ENCODE measurements at regions not wholly inside any gene's neighbourhood (a gene's known extent, or its start where the extent isn't known, plus 50 kb on each side); places are given as distances from the start of the nearest gene placed in this dataset.

DNA sequence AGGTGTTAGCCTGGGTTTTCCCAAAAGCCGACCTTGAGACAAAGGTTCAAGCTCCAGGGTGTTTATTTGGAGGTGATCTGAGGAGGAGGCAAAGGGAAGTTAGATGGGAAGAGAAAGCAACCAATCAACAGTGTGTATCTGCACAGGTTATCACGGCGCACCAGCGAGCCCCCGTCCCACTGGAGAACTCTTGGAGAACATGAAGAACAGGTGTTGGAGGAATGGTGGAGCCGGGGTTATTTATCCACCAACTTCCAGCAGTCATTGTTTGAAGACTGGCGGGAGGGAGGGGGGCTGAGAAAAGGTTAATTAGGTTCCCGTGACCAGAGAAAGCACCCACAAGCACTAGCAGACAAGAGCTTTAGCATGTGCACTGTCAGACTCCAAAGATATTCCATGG, 282.5 kb upstream of the FOXK1 start:
- Histone ChIP-seq H3K27ac (ENCODE audit: low read depth, low read length) (no peak overlapping the region), H3K36me3 (ENCODE audit: control insufficient read depth, insufficient read depth, low read length) (no peaks in the 10 kb centered on the region), H3K9ac (ENCODE audit: low read length) (no peak overlapping the region), H3K4me1 (ENCODE audit: control insufficient read depth, insufficient read depth, low read length) (no peaks in the 10 kb centered on the region), H3K27me3 (ENCODE audit: control insufficient read depth, insufficient read depth, low read length) (no peaks in the 10 kb centered on the region), H3K4me3 (ENCODE audit: low read length) (no peak overlapping the region)

DNA sequence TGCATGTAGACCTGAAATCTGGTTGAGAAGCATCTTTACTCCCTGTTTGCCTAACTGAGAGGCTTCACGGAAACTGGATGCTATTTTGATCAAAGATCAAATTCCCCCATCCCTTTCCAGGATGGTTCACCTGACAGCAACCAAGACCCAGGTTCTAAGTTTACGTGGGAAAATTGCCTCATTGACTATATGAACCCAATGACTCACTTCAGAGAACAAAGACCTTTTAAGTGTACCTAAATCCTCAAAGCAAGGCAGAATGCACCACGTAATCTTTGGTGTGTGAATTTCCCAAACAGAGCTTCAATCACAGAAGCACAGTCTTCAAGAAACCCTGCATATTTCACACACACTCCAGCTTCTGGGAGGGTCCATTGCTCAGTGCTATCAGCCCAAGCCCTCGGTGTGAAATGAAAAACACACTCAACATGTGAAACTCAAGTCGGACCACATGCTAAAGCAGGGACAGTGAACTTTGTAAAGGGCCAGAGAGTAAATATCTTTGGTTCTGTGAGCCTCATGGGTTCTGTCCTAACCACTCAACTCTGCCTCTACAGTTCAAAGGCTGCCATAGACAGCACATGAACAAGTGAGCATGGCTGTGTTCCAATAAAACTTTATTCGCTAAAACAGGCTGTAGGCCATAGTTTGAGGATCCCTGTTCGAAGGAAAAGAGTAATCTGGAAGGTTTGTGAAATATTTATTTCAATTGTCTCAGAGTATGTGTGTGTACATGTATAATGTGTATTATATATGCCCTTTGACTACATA, 275.6 kb upstream of the FOXK1 start:
- no peak overlapping the region for H3K9ac ChIP-seq (ENCODE audit: low read length)
- H3K27ac ChIP-seq (ENCODE audit: low read depth, low read length): no peak overlapping the region
- no peaks in the 10 kb centered on the region for H3K27me3 ChIP-seq (ENCODE audit: control insufficient read depth, insufficient read depth, low read length)
- no peaks in the 10 kb centered on the region for H3K36me3 ChIP-seq (ENCODE audit: control insufficient read depth, insufficient read depth, low read length)
- no peaks in the 10 kb centered on the region for H3K4me1 ChIP-seq (ENCODE audit: control insufficient read depth, insufficient read depth, low read length)
- no peak overlapping the region for H3K4me3 ChIP-seq (ENCODE audit: low read length)

DNA sequence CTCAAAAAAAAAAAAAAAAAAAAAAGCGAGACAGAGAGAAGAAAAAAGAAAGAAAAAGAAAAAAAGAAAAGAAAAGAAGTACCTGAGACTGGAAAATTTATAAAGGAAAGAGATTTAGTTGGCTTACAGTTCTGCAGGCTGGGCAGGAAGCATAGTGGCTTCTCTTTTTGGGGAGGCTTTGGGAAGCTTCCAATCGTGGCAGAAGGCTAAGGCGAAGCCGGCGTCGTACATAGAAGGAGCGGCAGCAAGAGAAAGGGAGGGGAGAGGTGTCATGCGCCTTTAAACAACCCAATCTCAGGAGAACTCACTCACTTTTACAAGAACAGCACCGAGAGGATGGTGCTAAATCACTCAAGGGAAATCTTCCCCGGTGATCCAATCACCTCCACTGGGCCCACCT, 272.1 kb upstream of the FOXK1 start:
- Histone ChIP-seq H3K27ac (ENCODE audit: low read depth, low read length) (no peak overlapping the region), H3K36me3 (ENCODE audit: control insufficient read depth, insufficient read depth, low read length) (no peaks in the 10 kb centered on the region), H3K4me3 (ENCODE audit: low read length) (no peak overlapping the region), H3K4me1 (ENCODE audit: control insufficient read depth, insufficient read depth, low read length) (no peaks in the 10 kb centered on the region), H3K27me3 (ENCODE audit: control insufficient read depth, insufficient read depth, low read length) (no peaks in the 10 kb centered on the region), H3K9ac (ENCODE audit: low read length) (no peak overlapping the region)

DNA sequence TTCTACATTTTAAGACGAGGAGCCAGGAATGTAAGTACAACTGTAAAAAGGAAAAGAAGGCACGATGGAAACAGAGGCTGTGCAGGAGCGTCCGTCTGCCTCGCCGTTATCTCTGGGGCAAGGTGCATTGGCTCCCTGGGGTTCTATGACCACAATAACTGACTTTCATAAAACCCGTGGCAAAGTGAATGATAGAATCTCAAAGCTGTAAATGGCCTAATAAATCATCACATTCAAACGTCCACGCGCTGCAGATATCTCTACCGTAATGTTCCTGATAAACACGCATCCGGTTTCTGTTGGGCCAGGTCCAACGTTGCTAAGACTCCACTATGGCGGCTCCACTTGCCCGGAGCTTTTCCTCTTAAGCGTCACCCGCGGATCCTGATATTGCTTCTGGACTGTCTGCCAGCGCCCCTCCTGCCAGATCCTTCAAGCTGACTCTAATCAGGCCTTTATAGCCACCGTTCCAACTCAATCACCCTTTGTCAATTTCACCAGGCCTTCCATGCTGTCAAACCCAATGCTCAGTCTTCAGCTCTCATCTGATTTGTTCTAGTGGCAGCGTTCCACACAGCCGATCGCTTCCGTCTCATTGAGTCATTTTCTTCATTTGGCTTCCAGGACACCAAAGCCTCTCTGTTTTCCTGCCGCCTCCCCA, 265.6 kb upstream of the FOXK1 start:
- no peak overlapping the region for H3K4me3 ChIP-seq (ENCODE audit: low read length)
- H3K36me3 ChIP-seq (ENCODE audit: control insufficient read depth, insufficient read depth, low read length): no peaks in the 10 kb centered on the region
- no peaks in the 10 kb centered on the region for H3K27me3 ChIP-seq (ENCODE audit: control insufficient read depth, insufficient read depth, low read length)
- H3K4me1 ChIP-seq (ENCODE audit: control insufficient read depth, insufficient read depth, low read length): no peaks in the 10 kb centered on the region
- H3K9ac ChIP-seq (ENCODE audit: low read length): no peak overlapping the region
- H3K27ac ChIP-seq (ENCODE audit: low read depth, low read length): no peak overlapping the region

DNA sequence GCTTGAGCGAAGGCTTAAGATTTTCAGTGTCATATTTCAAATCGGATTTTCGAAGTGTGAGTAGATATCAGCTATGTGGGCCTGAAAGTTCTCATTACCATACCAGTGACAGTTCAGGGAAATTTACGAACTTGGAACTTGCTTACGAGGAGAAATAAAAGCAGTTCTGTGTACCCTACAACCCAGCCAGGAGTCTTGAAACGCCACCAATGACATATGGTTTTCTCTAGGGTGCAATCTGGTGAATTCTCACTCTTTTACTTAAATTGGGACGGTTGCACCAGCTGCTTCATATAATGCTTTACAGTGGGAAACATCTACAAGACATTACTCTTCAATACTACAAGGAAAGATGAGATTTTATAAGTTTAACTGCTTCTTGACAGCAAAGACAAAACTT, 253.6 kb upstream of the FOXK1 start:
- no peaks in the 10 kb centered on the region for H3K36me3 ChIP-seq (ENCODE audit: control insufficient read depth, insufficient read depth, low read length)
- H3K27ac ChIP-seq (ENCODE audit: low read depth, low read length): no peak overlapping the region
- no peak overlapping the region for H3K9ac ChIP-seq (ENCODE audit: low read length)
- H3K4me1 ChIP-seq (ENCODE audit: control insufficient read depth, insufficient read depth, low read length): no peaks in the 10 kb centered on the region
- no peak overlapping the region for H3K4me3 ChIP-seq (ENCODE audit: low read length)
- H3K27me3 ChIP-seq (ENCODE audit: control insufficient read depth, insufficient read depth, low read length): no peaks in the 10 kb centered on the region

DNA sequence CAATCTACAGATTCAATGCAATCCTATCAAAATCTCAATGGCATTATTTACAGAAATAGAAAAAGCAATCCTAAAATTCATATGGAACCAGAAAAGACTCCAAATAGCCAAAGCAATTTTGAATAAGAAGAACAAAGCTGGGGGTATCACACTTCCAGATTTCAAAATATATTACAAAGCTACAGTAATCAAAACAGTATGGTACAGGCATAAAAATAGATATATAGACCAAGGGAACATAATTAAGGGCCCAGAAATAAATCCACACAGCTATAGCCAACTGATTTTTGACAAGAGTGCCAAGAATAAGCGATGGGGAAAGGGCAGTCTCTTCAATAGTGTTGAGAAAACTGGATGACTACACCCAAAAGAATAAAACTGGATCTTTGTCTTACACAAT, 251.9 kb upstream of the FOXK1 start:
- no peak overlapping the region for H3K27ac ChIP-seq (ENCODE audit: low read depth, low read length)
- H3K9ac ChIP-seq (ENCODE audit: low read length): no peak overlapping the region
- H3K4me1 ChIP-seq (ENCODE audit: control insufficient read depth, insufficient read depth, low read length): no peaks in the 10 kb centered on the region
- H3K27me3 ChIP-seq (ENCODE audit: control insufficient read depth, insufficient read depth, low read length): no peaks in the 10 kb centered on the region
- H3K36me3 ChIP-seq (ENCODE audit: control insufficient read depth, insufficient read depth, low read length): no peaks in the 10 kb centered on the region
- H3K4me3 ChIP-seq (ENCODE audit: low read length): no peak overlapping the region

DNA sequence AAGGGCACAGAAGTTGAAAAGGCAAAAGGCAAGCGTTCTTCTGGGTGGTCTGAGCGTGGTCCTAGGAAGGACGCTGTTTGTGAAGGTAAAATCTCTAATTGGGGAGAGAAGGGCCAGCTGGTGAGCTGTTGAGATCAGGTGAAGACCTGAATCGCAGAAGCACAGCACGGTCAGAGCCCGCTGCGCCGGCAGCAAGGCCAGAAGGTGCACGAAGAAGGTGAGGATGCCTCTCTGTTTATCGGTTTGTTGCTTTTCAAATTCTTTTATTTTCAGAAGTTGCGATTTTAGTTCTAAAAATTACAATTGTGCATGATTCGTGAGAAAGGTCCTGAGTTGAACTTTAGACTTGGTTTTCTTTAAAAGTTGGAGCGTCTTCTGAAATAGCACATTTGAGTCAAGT, 247.8 kb upstream of the FOXK1 start:
- no peak overlapping the region for H3K27ac ChIP-seq (ENCODE audit: low read depth, low read length)
- H3K4me3 ChIP-seq (ENCODE audit: low read length): no peak overlapping the region
- H3K4me1 ChIP-seq (ENCODE audit: control insufficient read depth, insufficient read depth, low read length): no peaks in the 10 kb centered on the region
- H3K27me3 ChIP-seq (ENCODE audit: control insufficient read depth, insufficient read depth, low read length): no peaks in the 10 kb centered on the region
- H3K36me3 ChIP-seq (ENCODE audit: control insufficient read depth, insufficient read depth, low read length): no peaks in the 10 kb centered on the region
- H3K9ac ChIP-seq (ENCODE audit: low read length): no peak overlapping the region

DNA sequence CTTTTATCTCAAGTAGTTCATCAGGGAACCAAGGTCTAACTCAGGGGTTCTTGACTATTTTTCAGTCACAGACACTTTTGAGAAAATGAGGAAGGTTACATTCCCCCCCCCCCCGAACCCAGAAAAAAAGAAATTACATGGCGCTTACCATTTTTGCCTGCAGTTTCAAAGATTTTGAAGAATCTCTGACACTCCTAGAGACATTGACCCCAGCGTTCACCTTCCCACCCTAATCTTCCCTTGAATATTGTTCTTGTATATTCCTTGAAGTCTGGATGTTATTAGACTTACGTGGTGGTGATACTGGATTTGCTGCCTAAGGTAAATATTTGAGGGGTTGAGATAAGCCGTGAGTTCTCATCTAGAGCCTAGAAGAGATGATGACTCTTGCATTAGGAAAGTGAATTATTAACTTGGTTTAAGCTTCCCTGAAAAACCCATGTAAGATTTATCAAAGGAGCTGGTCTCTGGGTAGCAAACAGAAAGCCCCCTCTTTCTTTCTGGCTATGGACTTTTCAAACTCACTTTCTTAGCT, 245.7 kb upstream of the FOXK1 start:
- Histone ChIP-seq H3K9ac (ENCODE audit: low read length) (no peak overlapping the region), H3K27me3 (ENCODE audit: control insufficient read depth, insufficient read depth, low read length) (no peaks in the 10 kb centered on the region), H3K4me3 (ENCODE audit: low read length) (no peak overlapping the region), H3K27ac (ENCODE audit: low read depth, low read length) (no peak overlapping the region), H3K4me1 (ENCODE audit: control insufficient read depth, insufficient read depth, low read length) (no peaks in the 10 kb centered on the region), H3K36me3 (ENCODE audit: control insufficient read depth, insufficient read depth, low read length) (no peaks in the 10 kb centered on the region)

DNA sequence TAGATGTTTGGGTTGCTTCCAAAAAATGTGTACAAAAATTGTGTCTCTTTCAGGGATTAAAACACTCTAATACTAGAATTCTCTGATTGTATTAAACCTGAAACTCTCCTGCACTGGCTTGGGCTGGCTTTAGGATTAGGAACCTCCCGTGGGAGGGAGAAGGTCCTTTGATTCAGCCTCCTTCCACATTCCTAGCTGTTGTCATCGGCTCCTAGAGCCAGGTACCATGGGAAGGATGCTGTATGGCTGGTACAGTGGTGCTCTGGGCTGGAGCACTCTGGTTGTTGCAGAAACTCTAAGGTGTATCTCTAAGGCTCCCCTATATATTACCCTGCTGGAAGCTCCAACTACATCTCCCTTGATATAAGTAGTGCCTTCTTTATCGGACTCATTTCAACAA, 245.2 kb upstream of the FOXK1 start:
- Histone ChIP-seq H3K9ac (ENCODE audit: low read length) (no peak overlapping the region), H3K4me1 (ENCODE audit: control insufficient read depth, insufficient read depth, low read length) (no peaks in the 10 kb centered on the region), H3K36me3 (ENCODE audit: control insufficient read depth, insufficient read depth, low read length) (no peaks in the 10 kb centered on the region), H3K27ac (ENCODE audit: low read depth, low read length) (no peak overlapping the region), H3K27me3 (ENCODE audit: control insufficient read depth, insufficient read depth, low read length) (no peaks in the 10 kb centered on the region), H3K4me3 (ENCODE audit: low read length) (no peak overlapping the region)

DNA sequence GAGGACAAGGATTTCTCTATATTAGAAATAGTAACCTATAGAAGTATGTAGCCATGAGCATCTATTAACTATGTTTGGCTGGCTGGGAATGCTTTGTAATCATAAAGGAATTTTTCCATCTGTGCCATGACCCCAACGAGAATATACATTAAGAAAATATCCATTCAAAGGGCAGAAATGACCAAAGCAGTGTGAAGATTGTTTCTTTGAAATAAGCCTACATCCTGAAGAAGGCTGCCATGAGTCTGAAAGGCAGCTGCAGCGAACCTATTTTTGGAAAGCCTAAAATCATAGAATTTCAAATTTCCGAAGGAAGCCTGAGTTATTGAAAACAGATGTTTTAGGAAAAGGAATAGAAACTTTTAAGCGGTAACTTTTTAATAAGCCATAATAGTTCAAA, 244.2 kb upstream of the FOXK1 start:
- no peak overlapping the region for H3K27ac ChIP-seq (ENCODE audit: low read depth, low read length)
- H3K4me1 ChIP-seq (ENCODE audit: control insufficient read depth, insufficient read depth, low read length): no peaks in the 10 kb centered on the region

DNA sequence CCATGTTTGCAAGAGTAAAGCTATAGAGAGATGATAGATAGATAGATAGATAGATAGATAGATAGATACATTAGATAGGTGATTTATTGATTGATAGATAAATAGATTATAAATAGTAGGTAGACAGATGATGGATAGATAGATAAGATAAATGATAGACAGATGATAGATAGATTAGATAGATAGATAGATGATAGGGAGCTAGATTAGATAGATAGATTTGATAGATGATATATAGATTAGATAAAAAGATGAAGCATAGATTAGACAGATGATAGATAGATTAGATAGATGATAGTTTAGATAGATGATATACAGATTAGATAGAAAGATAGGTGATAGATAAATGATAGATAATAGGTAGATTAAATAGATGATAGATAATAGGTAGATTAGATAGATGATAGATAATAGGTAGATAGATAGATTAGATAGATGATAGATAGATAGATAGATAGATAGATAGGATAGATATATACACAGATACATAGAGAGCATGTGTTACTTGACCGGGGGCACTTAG, 243.3 kb upstream of the FOXK1 start:
- H3K9ac ChIP-seq (ENCODE audit: low read length): no peak overlapping the region

More for the DNA sequence above, 244.2 kb upstream of the FOXK1 start:
- no peaks in the 10 kb centered on the region for H3K27me3 ChIP-seq (ENCODE audit: control insufficient read depth, insufficient read depth, low read length)
- no peak overlapping the region for H3K4me3 ChIP-seq (ENCODE audit: low read length)
- no peak overlapping the region for H3K9ac ChIP-seq (ENCODE audit: low read length)
- no peaks in the 10 kb centered on the region for H3K36me3 ChIP-seq (ENCODE audit: control insufficient read depth, insufficient read depth, low read length)

DNA sequence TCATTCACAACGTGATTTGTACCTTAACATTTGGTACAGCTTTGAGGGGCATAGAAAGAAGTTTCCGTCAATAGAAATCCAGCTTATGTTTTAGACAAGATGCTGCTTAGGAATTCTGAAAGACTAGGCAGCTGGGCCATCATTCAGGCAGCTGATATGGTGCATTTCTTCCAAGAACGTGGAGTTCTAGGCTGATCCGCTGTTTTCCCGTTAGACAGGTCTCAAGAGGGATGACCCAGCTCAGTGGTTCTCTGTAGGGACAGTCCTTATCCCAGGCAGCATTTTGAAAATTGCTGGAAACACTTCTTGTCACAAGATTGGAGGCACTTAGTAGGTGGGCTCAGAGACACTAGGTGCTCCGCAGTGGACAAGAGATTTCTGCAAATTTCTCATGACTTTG, 242.7 kb upstream of the FOXK1 start:
- Histone ChIP-seq H3K4me1 (ENCODE audit: control insufficient read depth, insufficient read depth, low read length) (no peaks in the 10 kb centered on the region), H3K27ac (ENCODE audit: low read depth, low read length) (no peak overlapping the region), H3K4me3 (ENCODE audit: low read length) (no peak overlapping the region), H3K27me3 (ENCODE audit: control insufficient read depth, insufficient read depth, low read length) (no peaks in the 10 kb centered on the region), H3K9ac (ENCODE audit: low read length) (no peak overlapping the region), H3K36me3 (ENCODE audit: control insufficient read depth, insufficient read depth, low read length) (no peaks in the 10 kb centered on the region)

More for the DNA sequence above, 243.3 kb upstream of the FOXK1 start:
- Histone ChIP-seq H3K36me3 (ENCODE audit: control insufficient read depth, insufficient read depth, low read length) (no peaks in the 10 kb centered on the region), H3K4me1 (ENCODE audit: control insufficient read depth, insufficient read depth, low read length) (no peaks in the 10 kb centered on the region), H3K27me3 (ENCODE audit: control insufficient read depth, insufficient read depth, low read length) (no peaks in the 10 kb centered on the region), H3K27ac (ENCODE audit: low read depth, low read length) (no peak overlapping the region), H3K4me3 (ENCODE audit: low read length) (no peak overlapping the region)
